ENCODE measurements at regions not wholly inside any gene's neighbourhood (a gene's known extent, or its start where the extent isn't known, plus 50 kb on each side); places are given as distances from the start of the nearest gene placed in this dataset.

DNA sequence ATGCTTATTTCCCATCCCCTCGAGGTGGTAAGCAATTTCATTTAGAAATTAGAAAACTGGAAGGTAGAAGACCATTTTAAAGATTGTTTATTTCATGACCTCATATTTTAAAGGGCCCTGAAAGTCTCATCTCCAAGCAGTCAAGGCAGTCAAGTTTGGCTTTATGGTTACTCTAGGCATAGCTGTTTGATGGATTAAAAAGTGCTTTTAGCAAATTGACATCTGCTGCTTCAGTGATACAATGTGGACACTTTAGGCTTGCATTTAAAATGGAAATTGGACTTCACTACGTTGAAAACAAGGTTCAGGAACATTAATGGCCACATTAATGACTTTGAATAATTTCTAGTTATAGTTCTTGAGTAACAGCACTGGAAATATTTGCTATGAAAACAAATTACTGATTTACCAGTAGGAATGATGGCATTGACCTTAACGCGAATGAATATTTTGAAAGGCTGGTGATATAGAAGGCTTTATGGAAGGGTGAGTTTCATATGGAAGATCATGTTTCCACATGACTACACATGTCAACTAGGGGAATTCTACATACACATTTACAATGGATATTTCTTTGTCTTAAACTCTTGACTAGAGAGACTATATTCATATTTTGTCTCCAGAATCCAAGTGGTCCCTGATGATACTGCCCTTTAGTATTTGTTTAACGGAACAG, 873.5 kb downstream of the JRKL start:
- Histone ChIP-seq H3K4me3 (ENCODE audit: low read depth, low read length) (no peak overlapping the region), H3K36me3 (ENCODE audit: control insufficient read depth, insufficient read depth, low read length) (no peaks in the 10 kb centered on the region), H3K27me3 (ENCODE audit: control insufficient read depth, insufficient read depth, low read length) (no peaks in the 10 kb centered on the region)
- no peak for DNase-seq (ENCODE audit: low read depth)
- TF ChIP-seq, protein P1, sequence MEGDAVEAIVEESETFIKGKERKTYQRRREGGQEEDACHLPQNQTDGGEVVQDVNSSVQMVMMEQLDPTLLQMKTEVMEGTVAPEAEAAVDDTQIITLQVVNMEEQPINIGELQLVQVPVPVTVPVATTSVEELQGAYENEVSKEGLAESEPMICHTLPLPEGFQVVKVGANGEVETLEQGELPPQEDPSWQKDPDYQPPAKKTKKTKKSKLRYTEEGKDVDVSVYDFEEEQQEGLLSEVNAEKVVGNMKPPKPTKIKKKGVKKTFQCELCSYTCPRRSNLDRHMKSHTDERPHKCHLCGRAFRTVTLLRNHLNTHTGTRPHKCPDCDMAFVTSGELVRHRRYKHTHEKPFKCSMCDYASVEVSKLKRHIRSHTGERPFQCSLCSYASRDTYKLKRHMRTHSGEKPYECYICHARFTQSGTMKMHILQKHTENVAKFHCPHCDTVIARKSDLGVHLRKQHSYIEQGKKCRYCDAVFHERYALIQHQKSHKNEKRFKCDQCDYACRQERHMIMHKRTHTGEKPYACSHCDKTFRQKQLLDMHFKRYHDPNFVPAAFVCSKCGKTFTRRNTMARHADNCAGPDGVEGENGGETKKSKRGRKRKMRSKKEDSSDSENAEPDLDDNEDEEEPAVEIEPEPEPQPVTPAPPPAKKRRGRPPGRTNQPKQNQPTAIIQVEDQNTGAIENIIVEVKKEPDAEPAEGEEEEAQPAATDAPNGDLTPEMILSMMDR (IDR thresholded peaks at IDR 0.05; ENCODE audit: insufficient read depth, low read length, poor library complexity, severe bottlenecking), result no peak

DNA sequence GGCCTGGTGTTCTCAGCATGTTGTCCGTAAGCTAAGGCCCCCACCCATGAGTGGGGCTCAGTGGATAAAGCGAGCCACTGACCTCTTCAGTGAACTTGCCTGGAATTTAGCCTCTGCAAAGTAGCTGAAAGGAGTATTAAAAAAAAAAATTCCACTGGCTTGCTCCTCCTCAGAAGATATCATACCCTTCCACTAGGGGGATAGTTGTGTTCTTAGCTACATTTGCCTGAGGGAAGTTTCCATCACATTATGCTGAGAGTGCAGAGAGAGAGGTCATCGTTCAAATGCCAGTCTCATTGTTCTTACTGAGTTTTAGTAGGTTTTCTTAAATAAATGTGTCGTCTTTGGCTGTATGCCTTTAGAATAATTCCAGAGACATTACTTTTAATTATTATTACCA, 879.7 kb downstream of the JRKL start:
- Histone ChIP-seq H3K4me3 (ENCODE audit: low read depth, low read length) (no peak overlapping the region), H3K27me3 (ENCODE audit: control insufficient read depth, insufficient read depth, low read length) (no peaks in the 10 kb centered on the region), H3K36me3 (ENCODE audit: control insufficient read depth, insufficient read depth, low read length) (no peaks in the 10 kb centered on the region)
- DNase-seq (ENCODE audit: low read depth), result no peak
- TF ChIP-seq, protein P1 (IDR thresholded peaks at IDR 0.05; ENCODE audit: insufficient read depth, low read length, poor library complexity, severe bottlenecking), result peak; percentile 27

DNA sequence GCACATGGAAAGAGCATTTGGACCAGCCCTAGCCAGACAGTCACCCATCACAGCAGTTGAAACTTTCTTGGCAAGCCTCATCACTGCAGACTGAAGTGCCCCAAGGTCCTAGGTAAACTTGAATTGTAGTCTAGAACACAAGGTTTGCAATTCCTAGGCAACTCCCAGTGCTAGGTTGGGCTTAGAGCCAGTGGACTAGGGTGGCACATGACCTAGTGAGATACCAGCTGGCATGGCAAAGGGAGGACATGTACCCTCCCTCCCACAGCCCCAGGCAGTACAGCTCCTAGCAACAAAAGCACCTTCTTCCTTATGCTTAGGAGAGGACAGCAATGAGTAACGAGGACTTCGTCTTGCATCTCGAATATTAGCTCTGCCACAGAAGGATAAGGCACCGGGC, 889.5 kb downstream of the JRKL start:
- Histone ChIP-seq H3K36me3 (ENCODE audit: control insufficient read depth, insufficient read depth, low read length) (no peaks in the 10 kb centered on the region), H3K27me3 (ENCODE audit: control insufficient read depth, insufficient read depth, low read length) (no peaks in the 10 kb centered on the region), H3K4me3 (ENCODE audit: low read depth, low read length) (no peak overlapping the region)
- TF ChIP-seq, protein P1 (IDR thresholded peaks at IDR 0.05; ENCODE audit: insufficient read depth, low read length, poor library complexity, severe bottlenecking), result no peak
- no peak for DNase-seq (ENCODE audit: low read depth)

DNA sequence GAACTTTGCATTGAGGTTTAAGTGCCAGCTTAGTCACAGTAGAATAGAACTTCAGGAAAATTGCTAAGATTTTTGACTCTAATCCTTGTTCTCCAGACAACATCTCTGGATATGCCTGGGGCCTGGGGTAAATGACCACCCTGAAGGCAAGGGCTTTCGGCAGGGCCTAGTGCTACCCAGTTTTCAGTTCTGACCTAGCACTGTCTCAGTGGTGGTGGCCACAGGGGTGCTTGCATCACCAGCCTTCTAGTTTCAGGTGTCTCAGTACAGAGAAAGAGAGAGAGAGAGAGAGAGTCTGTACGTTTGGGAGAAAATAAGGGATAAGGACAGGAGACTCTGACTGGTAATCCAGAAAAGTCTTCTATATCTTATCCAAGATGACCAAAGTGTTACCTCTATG, 890.5 kb downstream of the JRKL start:
- Histone ChIP-seq H3K36me3 (ENCODE audit: control insufficient read depth, insufficient read depth, low read length) (no peaks in the 10 kb centered on the region), H3K4me3 (ENCODE audit: low read depth, low read length) (no peak overlapping the region)
- TF ChIP-seq, protein P1 (IDR thresholded peaks at IDR 0.05; ENCODE audit: insufficient read depth, low read length, poor library complexity, severe bottlenecking), result no peak

DNA sequence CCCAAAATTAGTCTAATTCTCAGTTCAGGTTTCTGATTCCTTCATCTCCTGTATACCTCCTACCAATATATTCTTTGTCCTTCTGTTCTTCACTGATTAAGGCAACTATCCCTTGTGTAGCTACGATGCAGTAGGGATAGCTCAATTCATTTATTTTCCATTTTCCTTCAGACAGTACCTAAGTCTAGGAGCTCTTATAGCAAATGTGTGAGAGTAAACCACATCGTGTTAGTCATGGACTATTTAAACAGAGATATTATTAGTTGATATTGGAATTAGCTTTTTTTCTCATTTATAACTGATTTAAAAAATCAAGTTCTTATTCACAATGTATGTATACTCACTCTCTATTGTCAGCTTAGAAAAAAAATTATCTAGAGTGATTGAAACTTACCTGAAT, 900.0 kb downstream of the JRKL start:
- TF ChIP-seq, protein P1 (IDR thresholded peaks at IDR 0.05; ENCODE audit: insufficient read depth, low read length, poor library complexity, severe bottlenecking), result no peak
- Histone ChIP-seq H3K36me3 (ENCODE audit: control insufficient read depth, insufficient read depth, low read length) (no peaks in the 10 kb centered on the region), H3K4me3 (ENCODE audit: low read depth, low read length) (no peak overlapping the region), H3K27me3 (ENCODE audit: control insufficient read depth, insufficient read depth, low read length) (no peaks in the 10 kb centered on the region)
- DNase-seq (ENCODE audit: low read depth), result no peak

More for the DNA sequence above, 890.5 kb downstream of the JRKL start:
- H3K27me3 ChIP-seq (ENCODE audit: control insufficient read depth, insufficient read depth, low read length), result no peaks in the 10 kb centered on the region
- no peak for DNase-seq (ENCODE audit: low read depth)

DNA sequence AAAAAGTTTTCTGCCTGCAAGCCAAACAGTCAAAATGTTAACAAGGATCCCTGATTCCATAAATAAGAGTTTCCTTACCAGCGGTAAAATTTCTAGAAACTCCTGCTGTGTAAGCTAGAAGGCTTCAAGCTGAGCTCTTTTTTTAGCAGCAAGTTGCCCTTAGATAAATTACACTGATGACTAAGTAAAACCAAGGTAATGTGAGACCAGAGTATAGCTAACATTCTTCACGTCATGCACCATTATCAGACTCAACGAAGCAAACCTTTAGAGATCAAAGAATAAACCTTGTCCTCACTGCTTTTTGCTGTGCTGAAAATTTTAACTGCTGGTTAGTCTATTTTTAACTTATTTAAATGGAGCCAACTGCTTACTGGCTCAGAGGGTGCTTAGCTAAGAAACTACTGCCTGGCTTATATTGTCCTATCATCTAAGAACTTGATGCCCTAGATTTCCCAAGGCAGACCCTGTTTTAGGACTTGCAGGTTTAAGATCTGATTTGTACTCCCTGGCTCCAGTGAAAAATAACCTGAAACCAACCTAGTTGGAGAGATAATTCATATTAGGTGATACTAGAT, 900.7 kb downstream of the JRKL start:
- H3K36me3 ChIP-seq (ENCODE audit: control insufficient read depth, insufficient read depth, low read length), result no peaks in the 10 kb centered on the region
- no peak overlapping the region for H3K4me3 ChIP-seq (ENCODE audit: low read depth, low read length)
- TF ChIP-seq, protein P1 (IDR thresholded peaks at IDR 0.05; ENCODE audit: insufficient read depth, low read length, poor library complexity, severe bottlenecking), result no peak
- H3K27me3 ChIP-seq (ENCODE audit: control insufficient read depth, insufficient read depth, low read length), result no peaks in the 10 kb centered on the region
- peak; percentile 28 for DNase-seq (ENCODE audit: low read depth)
